Caki2 (cell line): ENCODE measurements at regions not wholly inside any gene's neighbourhood (a gene's known extent, or its start where the extent isn't known, plus 50 kb on each side); places are given as distances from the start of the nearest gene placed in this dataset.

ENCODE experiments used
- DNase-seq: peaks from one replicate; pipeline ENCODE4 v3.0.0-alpha.2; 2015; ENCODE audit warnings: low read depth
- in situ Hi-C: cut with HindIII; loops from 2 replicates; pipeline ENCODE4 v1.10.0; 2016; ENCODE audit warnings: low sequenced_read_pairs, low pct_unique_long_range_greater_than_20kb, mixed read lengths

GRCh38 chr21:29396951-29397455 is 98.3 kb downstream of the BACH1 start:
- in situ Hi-C loops = no loop called here
- DNase-seq = no peak

GRCh38 chr21:29403301-29403700 is 104.6 kb downstream of the BACH1 start:
- no peak for DNase-seq
- in situ Hi-C loops = no loop called here

GRCh38 chr21:29403922-29404538 is 105.3 kb downstream of the BACH1 start:
- no peak for DNase-seq
- in situ Hi-C loops = no loop called here

DNA sequence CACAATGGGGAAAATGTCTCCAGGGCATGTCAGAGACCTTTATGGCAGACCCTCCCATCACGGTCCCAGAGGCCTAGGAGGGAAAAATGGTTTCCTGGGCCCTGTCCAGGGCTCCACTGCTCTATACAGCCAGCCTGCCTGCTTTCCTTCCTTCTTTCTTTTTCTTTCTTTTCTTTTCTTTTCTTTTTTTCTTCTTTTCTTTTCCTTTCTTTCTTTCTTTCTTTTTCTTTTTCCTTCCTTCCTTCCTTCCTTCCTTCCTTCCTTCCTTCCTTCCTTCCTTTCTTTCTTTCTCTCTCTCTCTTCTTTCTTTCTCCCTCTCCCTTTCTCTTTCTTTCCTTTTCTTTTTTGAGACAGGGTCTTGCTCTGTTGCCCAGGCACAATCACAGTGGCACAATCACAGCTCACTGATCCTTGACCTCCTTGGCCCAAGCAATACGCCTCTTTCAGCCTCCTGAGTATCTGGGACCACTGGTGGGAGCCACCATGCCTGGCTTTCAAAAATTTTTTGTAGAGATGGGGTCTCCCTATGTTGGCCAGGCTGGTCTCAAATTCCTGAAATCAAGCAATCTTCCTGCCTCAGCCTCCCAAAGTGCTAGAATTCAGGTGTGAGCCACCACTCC is 106.9 kb downstream of the BACH1 start:
- no peak for DNase-seq
- in situ Hi-C loops = no loop called here

- DNase-seq = no peak
- in situ Hi-C loops = no loop called here
These were observed 107.7 kb downstream of the BACH1 start for GRCh38 chr21:29406385-29406784.

DNA sequence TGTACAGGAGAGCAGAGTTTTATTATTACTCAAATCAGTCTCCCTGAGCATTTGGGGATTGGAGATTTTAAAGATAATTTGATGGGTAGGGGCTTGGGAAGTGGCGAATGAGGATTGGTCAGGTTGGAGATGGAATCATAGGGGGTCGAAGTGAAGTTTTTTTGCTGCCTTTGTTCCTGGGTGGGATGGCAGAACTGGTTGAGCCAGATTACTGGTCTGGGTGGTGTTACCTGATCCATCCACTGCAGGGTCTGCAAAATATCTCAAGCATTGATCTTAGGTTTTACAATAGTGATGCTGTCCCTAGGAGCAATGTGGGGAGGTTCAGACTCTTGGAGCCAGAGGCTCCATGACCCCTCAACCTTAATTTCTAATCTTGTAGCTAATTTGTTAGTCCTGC is 108.8 kb downstream of the BACH1 start:
- DNase-seq = no peak
- in situ Hi-C loops = no loop called here

DNA sequence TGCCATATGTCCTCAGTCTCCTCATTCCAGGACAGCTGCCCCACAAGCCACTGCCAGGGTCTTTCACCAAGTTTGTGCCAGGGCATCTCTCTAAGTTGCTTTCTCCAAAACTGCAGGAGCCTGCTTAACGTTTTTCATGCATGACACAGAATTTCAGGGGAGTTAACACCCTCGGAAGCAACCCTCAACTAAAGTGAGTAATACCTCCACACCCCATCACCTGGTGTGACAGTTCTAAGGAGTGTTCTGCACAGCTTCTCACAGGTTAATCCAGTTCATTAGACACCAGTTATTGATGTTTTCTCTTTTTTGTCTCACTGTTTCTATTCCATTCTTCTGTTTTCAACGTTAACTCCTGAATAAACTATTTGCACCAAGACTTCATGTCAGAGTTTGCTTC is 115.0 kb downstream of the BACH1 start:
- in situ Hi-C loops = no loop called here

DNA sequence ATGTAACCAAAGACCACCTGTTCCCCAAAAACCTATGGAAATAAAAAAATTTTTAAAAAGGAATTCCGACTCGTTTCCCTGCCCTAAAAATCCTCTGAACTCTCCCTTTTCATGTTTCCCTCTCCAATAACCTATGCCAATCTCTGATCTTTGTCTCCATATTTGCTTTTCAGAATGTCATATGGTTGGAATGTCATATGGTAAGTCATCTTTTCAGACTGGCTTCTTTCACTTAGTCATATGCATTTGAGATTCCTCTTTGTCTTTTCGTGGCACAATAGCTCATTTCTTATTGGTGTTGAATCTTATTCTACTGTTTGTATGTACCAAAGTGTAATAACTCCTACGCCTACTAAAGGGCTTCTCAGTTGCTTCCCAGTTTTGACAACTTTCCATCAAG is 117.5 kb downstream of the BACH1 start:
- DNase-seq = no peak
- in situ Hi-C loops = no loop called here

More for the DNA sequence above, 115.0 kb downstream of the BACH1 start:
- DNase-seq = no peak

- DNase-seq = no peak
- in situ Hi-C loops = no loop called here
These were observed 120.1 kb downstream of the BACH1 start for GRCh38 chr21:29418813-29419212.

DNA sequence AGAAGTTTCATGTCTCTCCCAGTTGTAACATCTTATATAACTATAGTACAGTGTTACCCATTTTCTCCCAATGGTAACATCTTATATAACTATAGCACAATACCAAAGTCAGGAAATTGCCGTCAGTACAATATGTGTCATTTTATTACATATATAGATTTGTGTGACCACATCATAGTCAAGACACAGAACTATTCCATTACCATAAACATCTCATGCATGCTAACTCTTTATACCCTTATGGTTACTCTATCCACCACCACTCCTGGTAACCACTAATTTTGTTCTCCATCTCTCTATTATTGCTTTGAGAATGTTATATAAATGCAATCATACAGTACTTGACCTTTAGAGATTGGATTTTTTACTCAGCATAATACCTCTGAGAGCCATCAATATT is 120.7 kb downstream of the BACH1 start:
- in situ Hi-C loops = no loop called here
- DNase-seq = no peak

GRCh38 chr21:29423099-29423870 is 124.6 kb downstream of the BACH1 start:
- in situ Hi-C loops = no loop called here
- peak; percentile 17 for DNase-seq

- in situ Hi-C loops = no loop called here
- DNase-seq = no peak
These were observed 126.0 kb downstream of the BACH1 start for GRCh38 chr21:29424728-29425127.

DNA sequence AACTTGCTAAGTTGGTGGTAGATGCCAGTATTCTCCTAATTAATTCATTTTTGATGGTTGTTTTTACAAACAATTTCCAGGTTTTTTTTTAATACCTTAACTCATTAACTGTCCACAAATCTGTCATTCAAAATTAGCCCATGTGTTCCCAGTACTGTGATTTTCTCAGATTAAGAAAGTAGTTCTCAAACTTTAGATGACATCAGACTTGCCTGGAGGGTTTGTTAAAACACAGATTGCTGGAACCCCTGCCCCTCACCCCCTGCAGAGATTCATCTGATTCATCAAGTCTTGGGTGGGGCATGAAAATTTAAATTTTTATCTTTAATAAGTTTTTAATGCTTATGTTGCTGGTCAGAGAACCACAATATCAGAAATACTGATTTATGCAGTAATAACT is 130.5 kb downstream of the BACH1 start:
- DNase-seq = no peak
- in situ Hi-C loops = no loop called here

GRCh38 chr21:29430030-29430429 is 131.3 kb downstream of the BACH1 start:
- in situ Hi-C loops = no loop called here
- no peak for DNase-seq

DNA sequence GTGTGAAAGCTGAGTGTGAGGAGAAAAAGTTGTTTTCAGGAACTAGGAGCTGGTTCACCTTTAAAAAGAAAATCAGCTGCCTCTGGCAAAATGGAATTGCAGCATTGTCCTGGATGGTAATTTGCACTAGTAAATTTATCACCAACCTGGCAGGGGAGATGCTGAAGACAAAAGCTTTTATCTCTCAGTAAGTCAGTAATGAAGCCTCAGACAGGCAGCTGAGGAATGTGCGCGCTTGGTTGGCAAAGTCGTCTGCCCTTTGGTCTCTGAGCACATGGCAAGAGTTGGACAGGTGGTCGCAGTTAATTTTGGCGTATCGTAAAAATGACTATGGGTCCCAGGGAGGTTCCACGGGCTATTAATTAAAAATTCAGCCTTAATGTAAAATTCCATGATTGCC is 131.9 kb downstream of the BACH1 start:
- no peak for DNase-seq
- in situ Hi-C loops = no loop called here

GRCh38 chr21:29431178-29431577 is 132.5 kb downstream of the BACH1 start:
- in situ Hi-C loops = no loop called here
- no peak for DNase-seq

DNA sequence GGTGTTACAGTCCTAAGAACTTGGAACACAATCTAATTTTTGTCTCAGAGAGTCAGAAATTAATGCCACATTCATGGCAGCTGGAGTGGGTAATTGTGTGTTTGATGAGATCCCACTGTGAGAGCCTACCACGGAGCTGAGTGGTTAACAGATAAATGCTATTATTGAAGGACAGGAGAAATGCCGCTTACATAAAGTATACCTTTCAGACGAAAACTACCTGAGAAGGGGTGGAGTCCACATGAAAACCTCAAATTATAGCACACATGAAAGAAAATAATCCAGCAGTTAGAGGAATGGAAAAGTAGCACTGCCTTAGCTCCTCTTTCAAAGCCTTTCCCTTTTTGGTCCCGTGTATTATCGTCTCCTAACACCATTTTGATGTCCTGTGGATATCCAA is 133.0 kb downstream of the BACH1 start:
- in situ Hi-C loops = no loop called here

GRCh38 chr21:29433366-29434059 is 134.8 kb downstream of the BACH1 start:
- in situ Hi-C loops = no loop called here
- peak; percentile 10 for DNase-seq

More for the DNA sequence above, 133.0 kb downstream of the BACH1 start:
- no peak for DNase-seq

GRCh38 chr21:29434081-29434480 is 135.4 kb downstream of the BACH1 start:
- in situ Hi-C loops = no loop called here
- DNase-seq = no peak
